ENCODE measurements at regions not wholly inside any gene's neighbourhood (a gene's known extent, or its start where the extent isn't known, plus 50 kb on each side); places are given as distances from the start of the nearest gene placed in this dataset.

GRCh38 chr16:26740771-26741170, 326.0 kb upstream of the C16orf82 start (continued):
- no peak for TF ChIP-seq MEF2B (IDR thresholded peaks at IDR 0.05; ENCODE audit: partially characterized antibody, poor library complexity, severe bottlenecking)
- TF ChIP-seq E2F8 (IDR thresholded peaks at IDR 0.05; ENCODE audit: low read depth, partially characterized antibody) = no peak
- TF ChIP-seq SREBF2 (IDR thresholded peaks at IDR 0.05; ENCODE audit: low read length) = no peak
- TF ChIP-seq ATF7 (IDR thresholded peaks at IDR 0.05; ENCODE audit: low read depth) = no peak
- TF ChIP-seq CUX1 (IDR thresholded peaks at IDR 0.05; ENCODE audit: insufficient replicate concordance, low read depth, low read length) = no peak
- TF ChIP-seq IKZF2 (IDR thresholded peaks at IDR 0.05) = no peak
- TF ChIP-seq SMARCA5 (IDR thresholded peaks at IDR 0.05) = no peak
- TF ChIP-seq SIN3A (IDR thresholded peaks at IDR 0.05; ENCODE audit: low read depth, low read length) = no peak
- no peak for TF ChIP-seq STAT3 (IDR thresholded peaks at IDR 0.05; ENCODE audit: low read depth, low read length)
- TF ChIP-seq MTA3 (IDR thresholded peaks at IDR 0.05; ENCODE audit: borderline replicate concordance, low read length) = no peak
- TF ChIP-seq ZNF622 (IDR thresholded peaks at IDR 0.05) = no peak
- no peak for TF ChIP-seq FOXK2 (IDR thresholded peaks at IDR 0.05)
- TF ChIP-seq HDAC2 (IDR thresholded peaks at IDR 0.05) = no peak

All from GM12878 (cell line).